Erythroblast (primary cell): ENCODE measurements at regions not wholly inside any gene's neighbourhood (a gene's known extent, or its start where the extent isn't known, plus 50 kb on each side); places are given as distances from the start of the nearest gene placed in this dataset.

ENCODE experiments used
- GATA1 ChIP-seq: IDR thresholded peaks from 2 replicates; pipeline ENCODE4 v1.6.1; 2011; ENCODE audit warnings: low read depth, mild to moderate bottlenecking, control low read depth, low read length, moderate library complexity
- POLR2A ChIP-seq: IDR thresholded peaks from 2 replicates; pipeline ENCODE4 v1.6.1; 2011; ENCODE audit warnings: mild to moderate bottlenecking, low read length

DNA sequence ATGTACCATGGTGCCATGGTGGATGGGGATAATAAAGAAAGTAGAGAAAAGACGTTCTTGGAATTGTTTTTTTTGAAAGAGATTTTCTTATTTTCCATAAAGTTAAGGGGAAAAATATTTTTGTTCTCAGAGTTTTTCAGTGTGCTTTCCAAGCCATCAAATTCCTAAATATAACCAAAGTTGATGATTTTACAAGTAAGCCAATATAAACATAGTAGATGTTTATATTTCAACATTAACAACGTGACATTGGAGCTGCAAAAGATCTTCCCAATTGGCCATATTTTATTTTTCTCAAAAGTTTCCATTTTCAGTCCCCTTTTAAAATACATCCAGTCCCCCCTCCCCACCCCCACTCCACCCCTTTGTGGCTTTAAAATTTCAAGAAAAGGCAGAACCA is 80.9 kb upstream of the PICALM start:
- TF ChIP-seq POLR2A (no peak), GATA1 (no peak)
